OCI-LY3 (cell line): ENCODE measurements at regions not wholly inside any gene's neighbourhood (a gene's known extent, or its start where the extent isn't known, plus 50 kb on each side); places are given as distances from the start of the nearest gene placed in this dataset.

Source experiments
- H2AFZ ChIP-seq: fragments of 200-600, 300-600 bp; shearing (Covaris generic); 2 replicates; pipeline ENCODE4 v1.6.0; 2014; ENCODE audit warnings: antibody characterized with exemption, low read depth, low read length
- H3K27ac ChIP-seq: fragments of 200-600, 300-600 bp; sonication (generic); 2 replicates; pipeline ENCODE4 v1.5.1; 2014; ENCODE audit warnings: mild to moderate bottlenecking, low read length, moderate library complexity, mixed read lengths
- H3K27me3 ChIP-seq: fragments of 200-600, 300-600 bp; sonication (generic); 2 replicates; pipeline ENCODE4 v1.6.1; 2014; ENCODE audit warnings: low read depth, low read length, mixed read lengths
- H3K36me3 ChIP-seq: fragments of 200-600, 300-600 bp; sonication (generic); replicated peaks from 2 replicates; pipeline ENCODE3; 2014; ENCODE audit warnings: low read depth, low read length, mixed read lengths
- H3K4me1 ChIP-seq: fragments of 300-600, 200-600 bp; sonication (generic); 2 replicates; pipeline ENCODE4 v1.6.1; 2014; ENCODE audit warnings: low read length, mixed read lengths
- H3K4me2 ChIP-seq: fragments of 200-600, 300-600 bp; sonication (generic); 2 replicates; pipeline ENCODE4 v1.6.1; 2014; ENCODE audit warnings: low read length, mixed read lengths
- H3K4me3 ChIP-seq: fragments of 300-600, 200-600 bp; sonication (generic); 2 replicates; pipeline ENCODE4 v1.5.1; 2014; ENCODE audit warnings: antibody characterized with exemption, mild to moderate bottlenecking, low read length, moderate library complexity
- H3K79me2 ChIP-seq: fragments of 300-600, 200-600 bp; shearing (Covaris generic); 2 replicates; pipeline ENCODE4 v1.6.1; 2014; ENCODE audit warnings: mild to moderate bottlenecking, low read length, mixed read lengths
- H3K9ac ChIP-seq: fragments of 300-600, 200-600 bp; shearing (Covaris generic); 2 replicates; pipeline ENCODE4 v1.6.0; 2014; ENCODE audit warnings: mild to moderate bottlenecking, low read length, moderate library complexity
- H3K9me3 ChIP-seq: fragments of 200-600, 300-600 bp; shearing (Covaris generic); 2 replicates; pipeline ENCODE4 v1.6.1; 2014; ENCODE audit warnings: low read length, mixed read lengths; ENCODE audit not compliant: insufficient read depth
- H4K20me1 ChIP-seq: fragments of 200-600, 300-600 bp; sonication (generic); 2 replicates; pipeline ENCODE4 v1.6.1; 2016; ENCODE audit warnings: low read length, mixed read lengths; ENCODE audit not compliant: insufficient read depth
- EZH2phosphoT487 ChIP-seq: fragments of 200-600 bp; shearing (Covaris generic); IDR thresholded peaks from 2 replicates; pipeline ENCODE4 v1.6.1; 2018; ENCODE audit warnings: antibody characterized with exemption, mixed run types, low read depth
- TF ChIP-seq, protein P1 (sequence below): fragments of 200-600, 300-600 bp; sonication (generic); IDR thresholded peaks from 2 replicates; pipeline ENCODE4 v1.5.1; 2014; ENCODE audit warnings: antibody characterized with exemption, low read length, low read depth

GRCh38 chr6:141470810-141471209 lies 661.9 kb upstream of the GJE1 start:
- no peaks in the 10 kb centered on the region for H4K20me1 ChIP-seq
- no peak overlapping the region for H3K27ac ChIP-seq
- H3K9ac ChIP-seq, result no peak overlapping the region
- H3K36me3 ChIP-seq, result no peaks in the 10 kb centered on the region
- no peak overlapping the region for H3K4me2 ChIP-seq
- no peak overlapping the region for H3K4me3 ChIP-seq
- H3K79me2 ChIP-seq, result no peaks in the 10 kb centered on the region
- no peaks in the 10 kb centered on the region for H3K4me1 ChIP-seq
- H3K9me3 ChIP-seq, result no peaks in the 10 kb centered on the region
- no peak for TF ChIP-seq EZH2phosphoT487
- TF ChIP-seq, protein P1, sequence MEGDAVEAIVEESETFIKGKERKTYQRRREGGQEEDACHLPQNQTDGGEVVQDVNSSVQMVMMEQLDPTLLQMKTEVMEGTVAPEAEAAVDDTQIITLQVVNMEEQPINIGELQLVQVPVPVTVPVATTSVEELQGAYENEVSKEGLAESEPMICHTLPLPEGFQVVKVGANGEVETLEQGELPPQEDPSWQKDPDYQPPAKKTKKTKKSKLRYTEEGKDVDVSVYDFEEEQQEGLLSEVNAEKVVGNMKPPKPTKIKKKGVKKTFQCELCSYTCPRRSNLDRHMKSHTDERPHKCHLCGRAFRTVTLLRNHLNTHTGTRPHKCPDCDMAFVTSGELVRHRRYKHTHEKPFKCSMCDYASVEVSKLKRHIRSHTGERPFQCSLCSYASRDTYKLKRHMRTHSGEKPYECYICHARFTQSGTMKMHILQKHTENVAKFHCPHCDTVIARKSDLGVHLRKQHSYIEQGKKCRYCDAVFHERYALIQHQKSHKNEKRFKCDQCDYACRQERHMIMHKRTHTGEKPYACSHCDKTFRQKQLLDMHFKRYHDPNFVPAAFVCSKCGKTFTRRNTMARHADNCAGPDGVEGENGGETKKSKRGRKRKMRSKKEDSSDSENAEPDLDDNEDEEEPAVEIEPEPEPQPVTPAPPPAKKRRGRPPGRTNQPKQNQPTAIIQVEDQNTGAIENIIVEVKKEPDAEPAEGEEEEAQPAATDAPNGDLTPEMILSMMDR, result no peak
- no peak overlapping the region for H2AFZ ChIP-seq
- H3K27me3 ChIP-seq, result no peaks in the 10 kb centered on the region

- H3K4me2 ChIP-seq, result no peak overlapping the region
- H3K4me1 ChIP-seq, result peaks cover 10% of the 10 kb centered on the region
- H4K20me1 ChIP-seq, result no peaks in the 10 kb centered on the region
- no peaks in the 10 kb centered on the region for H3K79me2 ChIP-seq
- no peak overlapping the region for H3K27ac ChIP-seq
- TF ChIP-seq EZH2phosphoT487, result no peak
- TF ChIP-seq, protein P1, result no peak
- H3K9me3 ChIP-seq, result no peaks in the 10 kb centered on the region
- H3K4me3 ChIP-seq, result no peak overlapping the region
- H3K36me3 ChIP-seq, result no peaks in the 10 kb centered on the region
- H3K27me3 ChIP-seq, result no peaks in the 10 kb centered on the region
- no peak overlapping the region for H2AFZ ChIP-seq
- H3K9ac ChIP-seq, result no peak overlapping the region
Measured at GRCh38 chr6:141467881-141468280, 664.8 kb upstream of the GJE1 start.

- Histone ChIP-seq H2AFZ (no peak overlapping the region), H3K4me1 (peaks cover 10% of the 10 kb centered on the region), H4K20me1 (no peaks in the 10 kb centered on the region), H3K9ac (no peak overlapping the region), H3K9me3 (no peaks in the 10 kb centered on the region), H3K27me3 (no peaks in the 10 kb centered on the region), H3K4me3 (no peak overlapping the region), H3K79me2 (no peaks in the 10 kb centered on the region), H3K27ac (no peak overlapping the region), H3K36me3 (no peaks in the 10 kb centered on the region), H3K4me2 (no peak overlapping the region)
- TF ChIP-seq EZH2phosphoT487, result no peak
- TF ChIP-seq, protein P1, result no peak
Measured at GRCh38 chr6:141467041-141467440, 665.7 kb upstream of the GJE1 start.

- H2AFZ ChIP-seq, result no peak overlapping the region
- H3K27me3 ChIP-seq, result no peaks in the 10 kb centered on the region
- no peak overlapping the region for H3K9ac ChIP-seq
- H3K9me3 ChIP-seq, result no peaks in the 10 kb centered on the region
- TF ChIP-seq, protein P1, result no peak
- TF ChIP-seq EZH2phosphoT487, result no peak
- H3K4me2 ChIP-seq, result no peak overlapping the region
- no peaks in the 10 kb centered on the region for H3K36me3 ChIP-seq
- H3K27ac ChIP-seq, result no peak overlapping the region
- H4K20me1 ChIP-seq, result no peaks in the 10 kb centered on the region
- H3K79me2 ChIP-seq, result no peaks in the 10 kb centered on the region
- H3K4me1 ChIP-seq, result peaks cover 10% of the 10 kb centered on the region
- no peak overlapping the region for H3K4me3 ChIP-seq
Measured at GRCh38 chr6:141464896-141465295, 667.8 kb upstream of the GJE1 start.
